ENCODE measurements at regions not wholly inside any gene's neighbourhood (a gene's known extent, or its start where the extent isn't known, plus 50 kb on each side); places are given as distances from the start of the nearest gene placed in this dataset.

- Histone ChIP-seq H3K4me3 (ENCODE audit: low read depth, low read length) (no peak overlapping the region), H3K27ac (ENCODE audit: extremely low read depth, low read depth, low read length) (no peak overlapping the region), H3K36me3 (ENCODE audit: control insufficient read depth in 2 of 2, insufficient read depth in 1 of 2, low read length in 2 of 2) (no peaks in the 10 kb centered on the region), H3K9me3 (ENCODE audit: control insufficient read depth, insufficient read depth, low read depth, low read length) (no peaks in the 10 kb centered on the region), H3K4me1 (ENCODE audit: control insufficient read depth, insufficient read depth, low read length) (no peaks in the 10 kb centered on the region)
- TF ChIP-seq ZNF362 (tag by site-specific recombination; IDR thresholded peaks at IDR 0.05) (no peak), ZNF658 (tag by site-specific recombination; IDR thresholded peaks at IDR 0.05) (no peak), MZF1 (tag by site-specific recombination; IDR thresholded peaks at IDR 0.05; ENCODE audit: borderline replicate concordance) (no peak), ZNF843 (tag by site-specific recombination; IDR thresholded peaks at IDR 0.05) (no peak), PRDM1 (tag by site-specific recombination; IDR thresholded peaks at IDR 0.05) (no peak), ZNF292 (tag by site-specific recombination; IDR thresholded peaks at IDR 0.05; ENCODE audit: borderline replicate concordance, low read depth) (no peak), ZNF621 (tag by site-specific recombination; IDR thresholded peaks at IDR 0.05) (no peak)
- ChIA-PET CTCF (no interaction called here), POLR2A (no interaction called here)
Observed at GRCh38 chr3:21331857-21332256, 419.2 kb downstream of the ZNF385D start.

DNA sequence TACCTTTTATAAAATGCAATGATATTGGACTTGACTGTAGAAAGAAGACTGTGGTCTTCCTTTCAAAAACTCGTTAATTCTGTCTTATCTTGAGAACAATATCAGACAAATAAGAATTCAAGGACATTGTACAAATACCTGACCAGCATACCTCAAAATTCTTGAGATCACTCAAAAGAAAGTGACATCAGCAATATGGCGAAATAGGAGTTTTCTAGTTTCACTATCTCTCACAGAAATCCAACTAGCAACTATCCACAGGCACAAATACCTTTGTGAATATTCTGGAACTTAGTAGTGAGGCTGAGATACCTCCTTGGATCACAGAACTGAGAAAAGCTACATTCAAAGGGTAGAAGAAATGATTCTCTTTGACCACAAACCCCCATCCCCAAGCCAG is 419.7 kb downstream of the ZNF385D start:
- CTCF ChIA-PET: no interaction called here
- no peaks in the 10 kb centered on the region for H3K9me3 ChIP-seq (ENCODE audit: control insufficient read depth, insufficient read depth, low read depth, low read length)
- no peak overlapping the region for H3K27ac ChIP-seq (ENCODE audit: extremely low read depth, low read depth, low read length)
- TF ChIP-seq ZNF10 (tag by site-specific recombination; IDR thresholded peaks at IDR 0.05): no peak
- TF ChIP-seq KLF8 (tag by site-specific recombination; IDR thresholded peaks at IDR 0.05): no peak
- TF ChIP-seq ZSCAN18 (tag by site-specific recombination; IDR thresholded peaks at IDR 0.05): no peak
- TF ChIP-seq WT1 (tag by site-specific recombination; IDR thresholded peaks at IDR 0.05): no peak
- TF ChIP-seq, protein P1, sequence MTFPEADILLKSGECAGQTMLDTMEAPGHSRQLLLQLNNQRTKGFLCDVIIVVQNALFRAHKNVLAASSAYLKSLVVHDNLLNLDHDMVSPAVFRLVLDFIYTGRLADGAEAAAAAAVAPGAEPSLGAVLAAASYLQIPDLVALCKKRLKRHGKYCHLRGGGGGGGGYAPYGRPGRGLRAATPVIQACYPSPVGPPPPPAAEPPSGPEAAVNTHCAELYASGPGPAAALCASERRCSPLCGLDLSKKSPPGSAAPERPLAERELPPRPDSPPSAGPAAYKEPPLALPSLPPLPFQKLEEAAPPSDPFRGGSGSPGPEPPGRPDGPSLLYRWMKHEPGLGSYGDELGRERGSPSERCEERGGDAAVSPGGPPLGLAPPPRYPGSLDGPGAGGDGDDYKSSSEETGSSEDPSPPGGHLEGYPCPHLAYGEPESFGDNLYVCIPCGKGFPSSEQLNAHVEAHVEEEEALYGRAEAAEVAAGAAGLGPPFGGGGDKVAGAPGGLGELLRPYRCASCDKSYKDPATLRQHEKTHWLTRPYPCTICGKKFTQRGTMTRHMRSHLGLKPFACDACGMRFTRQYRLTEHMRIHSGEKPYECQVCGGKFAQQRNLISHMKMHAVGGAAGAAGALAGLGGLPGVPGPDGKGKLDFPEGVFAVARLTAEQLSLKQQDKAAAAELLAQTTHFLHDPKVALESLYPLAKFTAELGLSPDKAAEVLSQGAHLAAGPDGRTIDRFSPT (tag by site-specific recombination; IDR thresholded peaks at IDR 0.05): no peak
- TF ChIP-seq, protein P2, sequence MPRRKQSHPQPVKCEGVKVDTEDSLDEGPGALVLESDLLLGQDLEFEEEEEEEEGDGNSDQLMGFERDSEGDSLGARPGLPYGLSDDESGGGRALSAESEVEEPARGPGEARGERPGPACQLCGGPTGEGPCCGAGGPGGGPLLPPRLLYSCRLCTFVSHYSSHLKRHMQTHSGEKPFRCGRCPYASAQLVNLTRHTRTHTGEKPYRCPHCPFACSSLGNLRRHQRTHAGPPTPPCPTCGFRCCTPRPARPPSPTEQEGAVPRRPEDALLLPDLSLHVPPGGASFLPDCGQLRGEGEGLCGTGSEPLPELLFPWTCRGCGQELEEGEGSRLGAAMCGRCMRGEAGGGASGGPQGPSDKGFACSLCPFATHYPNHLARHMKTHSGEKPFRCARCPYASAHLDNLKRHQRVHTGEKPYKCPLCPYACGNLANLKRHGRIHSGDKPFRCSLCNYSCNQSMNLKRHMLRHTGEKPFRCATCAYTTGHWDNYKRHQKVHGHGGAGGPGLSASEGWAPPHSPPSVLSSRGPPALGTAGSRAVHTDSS (tag by site-specific recombination; IDR thresholded peaks at IDR 0.05): no peak
- TF ChIP-seq ZNF514 (tag by site-specific recombination; IDR thresholded peaks at IDR 0.05): no peak
- TF ChIP-seq KLF1 (tag by site-specific recombination; IDR thresholded peaks at IDR 0.05): no peak
- no peak for TF ChIP-seq TCF7L2 (IDR thresholded peaks at IDR 0.05; ENCODE audit: borderline replicate concordance, low read depth, low read length)
- TF ChIP-seq ZNF777 (tag by site-specific recombination; IDR thresholded peaks at IDR 0.05; ENCODE audit: borderline replicate concordance): no peak
- no peak overlapping the region for H3K4me3 ChIP-seq (ENCODE audit: low read depth, low read length)
- H3K4me1 ChIP-seq (ENCODE audit: control insufficient read depth, insufficient read depth, low read length): no peaks in the 10 kb centered on the region
- no peaks in the 10 kb centered on the region for H3K36me3 ChIP-seq (ENCODE audit: control insufficient read depth in 2 of 2, insufficient read depth in 1 of 2, low read length in 2 of 2)
- POLR2A ChIA-PET: no interaction called here

DNA sequence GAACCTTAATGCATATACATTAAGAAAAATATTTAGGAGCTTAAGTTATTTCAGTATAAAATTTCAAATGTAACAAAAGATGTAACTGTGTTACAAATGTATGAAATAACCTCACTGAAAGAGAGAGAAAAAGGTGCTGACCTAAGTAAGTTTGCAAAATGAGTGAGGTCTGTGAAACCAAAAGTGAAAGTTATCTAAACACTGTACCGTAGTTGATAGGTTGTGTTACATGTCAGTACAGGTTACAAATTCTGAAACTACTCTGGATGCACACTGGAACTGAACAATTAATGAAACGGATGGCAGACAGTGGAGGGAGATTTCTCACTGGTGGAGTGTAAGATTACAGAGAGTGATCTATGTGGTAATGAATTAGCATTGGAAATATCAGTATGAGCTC is 420.7 kb downstream of the ZNF385D start:
- Histone ChIP-seq H3K4me3 (ENCODE audit: low read depth, low read length) (no peak overlapping the region), H3K9me3 (ENCODE audit: control insufficient read depth, insufficient read depth, low read depth, low read length) (no peaks in the 10 kb centered on the region), H3K27ac (ENCODE audit: extremely low read depth, low read depth, low read length) (no peak overlapping the region), H3K36me3 (ENCODE audit: control insufficient read depth in 2 of 2, insufficient read depth in 1 of 2, low read length in 2 of 2) (no peaks in the 10 kb centered on the region), H3K4me1 (ENCODE audit: control insufficient read depth, insufficient read depth, low read length) (no peaks in the 10 kb centered on the region)
- TF ChIP-seq, protein P3, sequence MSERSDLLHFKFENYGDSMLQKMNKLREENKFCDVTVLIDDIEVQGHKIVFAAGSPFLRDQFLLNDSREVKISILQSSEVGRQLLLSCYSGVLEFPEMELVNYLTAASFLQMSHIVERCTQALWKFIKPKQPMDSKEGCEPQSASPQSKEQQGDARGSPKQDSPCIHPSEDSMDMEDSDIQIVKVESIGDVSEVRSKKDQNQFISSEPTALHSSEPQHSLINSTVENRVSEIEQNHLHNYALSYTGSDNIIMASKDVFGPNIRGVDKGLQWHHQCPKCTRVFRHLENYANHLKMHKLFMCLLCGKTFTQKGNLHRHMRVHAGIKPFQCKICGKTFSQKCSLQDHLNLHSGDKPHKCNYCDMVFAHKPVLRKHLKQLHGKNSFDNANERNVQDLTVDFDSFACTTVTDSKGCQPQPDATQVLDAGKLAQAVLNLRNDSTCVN (tag by site-specific recombination; optimal IDR thresholded peaks at IDR 0.05): no peak
- TF ChIP-seq ZNF639 (tag by site-specific recombination; IDR thresholded peaks at IDR 0.05) (no peak), ZNF121 (tag by site-specific recombination; IDR thresholded peaks at IDR 0.05) (no peak)
- CTCF ChIA-PET: no interaction called here
- POLR2A ChIA-PET: no interaction called here
